ENCODE measurements at regions not wholly inside any gene's neighbourhood (a gene's known extent, or its start where the extent isn't known, plus 50 kb on each side); places are given as distances from the start of the nearest gene placed in this dataset.
"Not testable (repeated sequence)": the region's sequence is repeated elsewhere in the genome, so short reads cannot be mapped to it uniquely, and the experiment has no call there.

DNA sequence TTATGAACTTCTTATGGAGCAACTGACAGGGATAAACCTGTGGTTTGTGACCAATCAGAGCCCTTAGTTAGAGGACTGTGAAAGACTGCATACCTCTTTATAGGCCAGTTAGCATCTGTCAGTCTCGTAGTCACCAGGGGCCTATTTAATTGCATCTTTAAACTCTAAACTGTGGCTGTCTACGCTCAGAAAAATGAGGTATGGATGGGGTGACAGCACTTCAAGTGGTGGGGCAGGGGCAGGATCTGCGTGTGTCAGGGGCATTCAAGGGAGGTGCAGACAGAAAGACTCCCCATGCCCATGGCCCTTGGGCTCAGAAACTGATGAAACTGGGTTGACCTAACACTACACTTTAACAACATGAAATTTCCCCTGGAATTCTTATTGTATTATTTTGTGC, 132.6 kb upstream of the TBCA start:
- no peak for DNase-seq

DNA sequence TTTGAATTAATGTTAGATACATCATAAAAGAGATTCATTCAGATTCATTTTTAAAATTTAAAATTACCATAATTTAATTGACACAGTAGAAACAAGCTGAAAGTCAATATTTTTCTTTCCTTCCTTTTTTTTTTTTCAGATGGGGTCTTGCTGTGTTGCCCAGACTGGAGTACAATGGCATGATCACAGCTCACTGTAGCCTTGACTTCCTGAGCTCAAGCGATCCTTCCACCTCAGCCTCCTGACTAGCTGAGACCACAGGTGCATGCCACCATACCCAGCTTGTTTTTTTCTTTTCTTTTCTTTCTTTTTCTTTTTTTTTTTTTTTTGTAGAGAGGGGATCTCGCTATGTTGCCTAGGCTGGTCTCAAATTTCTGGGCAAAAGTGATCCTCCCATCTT, 131.6 kb upstream of the TBCA start:
- no peak for DNase-seq

DNA sequence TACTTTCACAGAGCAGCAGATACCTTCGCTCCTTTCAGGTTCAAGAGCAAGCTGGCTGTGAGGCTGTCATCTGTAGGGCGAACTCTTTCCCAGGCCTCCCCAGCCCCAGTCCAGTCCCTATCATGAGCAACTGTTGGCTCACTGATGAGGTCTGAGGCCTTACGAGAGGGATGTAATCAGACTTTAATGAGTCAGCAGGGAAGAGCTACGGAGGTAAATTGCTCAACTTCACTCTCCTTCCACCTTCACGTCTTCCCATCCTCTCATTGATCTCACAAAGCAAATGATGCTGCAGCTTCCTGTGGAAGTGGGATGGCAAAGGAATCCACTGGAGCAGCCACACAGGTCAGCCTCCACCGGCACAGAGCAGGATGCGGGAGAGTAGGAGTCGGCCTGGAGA, 130.7 kb upstream of the TBCA start:
- no peak for DNase-seq

DNA sequence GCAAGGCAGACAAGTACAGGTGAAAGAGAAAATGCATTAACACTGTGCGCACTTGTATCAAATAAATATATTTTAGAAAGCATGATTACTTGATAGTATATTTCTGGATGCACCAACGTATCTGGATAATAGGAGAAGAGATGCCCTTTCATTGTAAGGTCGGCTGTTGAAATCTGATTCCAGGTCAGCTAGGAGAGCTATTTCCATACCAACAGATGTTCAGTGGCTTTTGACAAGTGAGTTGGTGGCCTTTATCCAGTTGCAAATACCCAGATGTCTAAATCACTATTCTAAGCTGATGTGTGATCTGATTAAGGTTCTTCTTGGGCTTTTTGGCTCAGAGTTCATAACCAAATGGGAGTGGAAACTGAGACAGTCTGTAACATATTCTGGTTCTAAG, 128.2 kb upstream of the TBCA start:
- peak in 1 of 2 experiments; percentile 39 for DNase-seq

DNA sequence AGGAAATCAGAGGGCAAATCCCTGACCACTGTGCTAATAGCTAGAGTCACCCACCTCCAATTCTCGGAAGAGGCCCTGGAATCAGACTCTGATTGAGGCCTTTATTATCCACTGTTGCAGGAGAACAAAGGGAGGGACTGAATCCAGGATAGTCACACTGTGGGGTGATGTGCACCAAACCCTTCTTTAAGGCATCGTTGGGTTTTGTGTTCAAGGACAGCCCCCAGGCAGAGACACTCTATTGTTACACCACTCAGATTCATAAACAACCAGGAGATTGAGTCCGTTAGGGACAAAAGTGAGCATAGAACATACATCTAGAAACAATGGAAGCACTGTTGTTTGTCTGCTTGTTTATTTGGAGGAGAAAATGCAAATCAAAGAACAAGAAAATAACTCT, 124.6 kb upstream of the TBCA start:
- no peak for DNase-seq

DNA sequence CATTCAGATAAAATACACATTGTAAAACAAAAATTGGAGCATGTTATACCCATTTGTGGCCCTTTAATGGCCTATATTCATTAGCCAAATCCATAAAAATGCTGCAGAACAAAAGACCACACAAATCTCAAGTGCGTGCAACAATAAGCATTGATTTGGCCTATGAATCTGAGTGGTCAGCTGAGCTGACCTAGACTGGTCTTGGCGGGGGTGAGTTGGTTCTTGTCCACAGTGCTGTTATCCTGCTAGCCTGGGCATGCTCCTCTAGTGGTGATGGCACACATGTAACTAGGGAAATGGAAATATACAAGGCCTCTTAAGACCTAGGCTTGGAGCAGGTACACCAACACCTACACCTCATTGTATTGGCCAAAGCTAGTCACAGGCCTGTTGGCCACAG, 122.2 kb upstream of the TBCA start:
- DNase-seq: no peak

DNA sequence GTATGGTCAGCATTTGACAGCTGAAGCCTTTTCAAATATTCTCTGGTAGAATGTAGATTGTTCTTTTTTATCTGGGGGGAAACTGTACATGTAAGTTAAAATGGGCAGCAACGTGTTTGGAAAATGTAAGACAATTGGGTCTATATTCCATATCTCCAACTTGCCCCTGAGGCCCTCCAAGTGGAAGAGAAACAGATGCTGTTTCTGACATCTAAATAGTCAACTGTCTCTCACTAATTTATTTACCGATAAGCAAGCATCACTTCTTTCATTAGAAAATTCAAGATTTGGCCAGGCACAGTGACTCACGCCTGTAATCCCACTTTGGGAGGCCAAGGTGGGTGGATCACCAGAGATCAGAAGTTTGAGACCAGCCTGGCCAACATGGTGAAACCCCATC, 120.2 kb upstream of the TBCA start:
- DNase-seq: no peak

DNA sequence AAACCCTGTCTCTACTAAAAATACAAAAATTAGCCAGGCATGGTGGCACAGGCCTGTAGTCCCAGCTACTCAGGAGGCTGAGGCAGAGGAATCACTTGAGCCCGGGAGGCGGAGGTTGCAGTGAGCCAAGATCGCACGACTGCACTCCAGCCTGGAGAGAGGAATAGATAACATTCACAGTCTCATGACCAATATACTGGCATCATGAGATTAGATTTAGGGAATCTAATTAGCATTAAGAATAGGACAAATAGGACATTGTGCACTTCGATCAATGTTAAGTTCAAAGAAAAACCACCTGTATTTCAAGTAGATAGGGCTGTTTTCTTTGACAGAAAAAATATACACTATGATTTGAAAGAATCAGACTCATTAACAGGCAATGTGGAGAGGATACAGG, 118.0 kb upstream of the TBCA start:
- DNase-seq: not testable (repeated sequence)

DNA sequence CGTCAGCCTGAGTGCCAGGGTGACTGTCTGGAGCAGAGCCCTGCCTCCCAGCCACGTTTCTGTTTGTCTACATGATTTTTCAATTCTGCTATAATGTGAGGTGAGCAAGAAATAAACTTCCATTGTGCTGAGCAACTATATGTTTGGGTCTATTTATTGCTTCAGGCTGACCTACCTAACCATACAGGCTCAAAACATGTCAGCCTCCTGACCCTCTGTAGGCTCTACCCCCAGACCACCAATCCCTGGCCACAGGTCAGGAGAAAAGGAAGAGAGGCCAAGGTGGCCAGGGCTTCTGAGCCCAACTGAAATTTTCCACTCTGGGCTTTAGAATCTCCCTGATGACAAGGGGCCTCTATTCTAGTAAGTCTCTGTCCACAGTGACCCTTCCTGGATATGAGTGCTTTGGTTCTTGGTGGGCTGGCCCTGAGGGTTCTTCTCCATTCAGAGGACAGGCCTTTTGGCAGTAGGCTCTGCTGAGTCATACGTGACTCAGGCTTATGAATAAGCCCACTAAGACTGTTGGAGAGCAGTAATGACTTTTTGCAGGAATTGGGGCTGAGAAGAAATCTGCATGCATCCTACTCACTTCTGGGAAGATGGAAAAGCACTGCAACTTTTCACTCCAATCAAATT, 117.2 kb upstream of the TBCA start:
- DNase-seq: no peak

DNA sequence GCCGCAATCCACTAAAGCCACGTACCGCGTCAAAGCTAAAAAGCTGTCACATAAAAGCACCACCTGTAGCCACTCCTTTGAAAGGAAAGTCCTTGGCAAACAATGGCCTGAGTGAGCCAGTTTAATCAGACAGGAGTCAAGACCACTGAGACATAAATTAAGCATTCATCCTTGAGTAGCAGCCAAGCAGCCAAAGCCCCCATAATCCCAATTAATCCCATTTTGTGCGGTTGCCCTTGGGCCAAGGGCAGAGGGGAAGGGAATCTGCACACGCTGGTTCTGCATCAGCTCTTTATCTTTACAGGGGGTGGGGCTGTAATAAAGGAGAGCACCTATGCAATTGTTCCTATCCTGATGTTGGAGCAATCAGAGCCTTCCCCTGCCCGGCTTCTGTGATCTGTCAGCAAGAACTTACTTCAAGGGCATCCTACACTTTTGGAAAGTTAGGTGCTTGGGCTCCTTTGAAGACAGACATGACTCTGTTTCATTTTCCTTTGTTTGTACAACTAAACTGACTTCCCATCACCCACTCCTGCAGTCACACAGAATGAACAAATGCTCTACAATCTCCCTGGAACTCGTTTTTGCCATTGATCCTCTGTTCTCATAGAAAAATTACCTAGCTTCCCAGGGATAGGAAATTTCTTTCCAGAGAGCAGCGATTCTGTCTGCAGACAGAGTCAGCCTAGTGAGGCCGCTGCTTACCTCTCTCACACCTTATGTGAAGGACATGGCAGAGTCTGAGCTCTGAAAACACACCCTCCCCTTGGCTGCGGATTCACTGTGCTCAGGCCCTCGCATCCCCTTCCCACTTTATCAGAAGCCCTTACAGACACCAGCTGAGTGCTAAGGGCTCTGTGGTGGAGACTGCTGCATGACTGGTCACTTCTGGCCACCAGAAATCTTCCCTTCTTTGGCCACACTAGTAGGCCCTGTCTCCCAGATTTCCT, 116.2 kb upstream of the TBCA start:
- DNase-seq: peak in 1 of 2 experiments; percentile 64

DNA sequence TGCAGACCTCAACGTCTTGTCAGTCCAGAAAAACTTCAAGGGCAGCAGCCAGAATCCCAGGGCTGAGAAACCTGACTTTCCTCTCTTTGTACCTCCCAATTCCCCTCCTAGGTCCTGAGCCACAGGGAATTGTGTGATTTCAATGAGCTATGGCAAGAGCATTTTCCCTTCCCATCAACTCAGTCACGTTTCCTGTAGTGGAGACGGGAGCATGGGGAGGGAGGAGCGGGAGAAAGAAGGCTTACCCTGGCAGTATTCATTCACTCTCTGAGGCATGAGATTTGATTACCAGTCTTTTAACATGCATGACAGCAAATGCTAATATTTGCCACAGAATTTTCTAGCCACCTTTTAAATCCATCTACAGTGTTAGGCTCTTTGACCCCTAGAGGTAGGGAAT, 109.4 kb upstream of the TBCA start:
- DNase-seq: no peak

DNA sequence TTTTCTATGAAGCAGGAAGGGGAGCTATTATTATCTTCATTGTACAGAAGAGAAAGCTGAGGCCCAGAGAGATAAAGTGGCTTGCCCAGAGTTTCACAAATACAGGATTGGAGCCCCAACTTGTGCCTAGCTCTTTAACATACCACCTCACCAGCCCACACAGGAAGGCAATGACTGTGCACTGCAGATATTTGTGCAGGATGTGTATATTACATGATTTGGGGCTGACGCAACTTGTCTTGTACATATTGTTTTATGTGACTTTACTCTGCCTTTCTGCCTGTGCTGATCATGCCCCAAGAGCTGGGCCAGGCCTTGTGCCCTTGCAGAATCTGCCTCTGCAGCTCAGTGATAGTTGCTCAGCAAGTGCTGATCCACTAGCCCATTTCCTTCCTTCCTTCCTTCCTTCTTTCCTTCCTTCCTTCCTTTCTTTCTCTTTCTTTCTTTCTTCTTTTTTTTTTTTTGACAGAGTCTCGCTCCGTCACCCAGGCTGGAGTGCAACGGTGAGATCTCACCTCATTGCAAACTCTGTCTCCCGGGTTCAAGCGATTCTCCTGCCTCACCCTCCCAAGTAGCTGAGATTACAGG, 106.6 kb upstream of the TBCA start:
- no peak for DNase-seq

DNA sequence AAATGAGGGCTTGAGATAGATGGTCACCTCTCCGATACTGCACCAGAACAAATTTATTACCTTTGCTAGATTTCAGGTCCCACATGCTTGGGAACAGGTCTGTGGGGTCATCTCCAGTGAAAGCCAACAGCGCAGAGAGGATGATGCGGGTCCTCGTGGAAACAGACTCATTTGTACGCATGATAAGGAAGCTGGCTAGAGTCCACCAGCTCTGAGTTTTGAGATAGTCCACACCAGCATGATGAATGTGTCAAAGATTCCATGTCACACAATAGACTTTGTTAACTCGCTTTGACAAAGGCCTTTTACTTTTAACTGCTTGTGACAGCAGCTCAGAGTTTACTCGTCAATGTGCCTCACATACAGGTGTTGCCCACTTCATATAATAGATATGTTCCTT, 105.4 kb upstream of the TBCA start:
- DNase-seq: no peak

DNA sequence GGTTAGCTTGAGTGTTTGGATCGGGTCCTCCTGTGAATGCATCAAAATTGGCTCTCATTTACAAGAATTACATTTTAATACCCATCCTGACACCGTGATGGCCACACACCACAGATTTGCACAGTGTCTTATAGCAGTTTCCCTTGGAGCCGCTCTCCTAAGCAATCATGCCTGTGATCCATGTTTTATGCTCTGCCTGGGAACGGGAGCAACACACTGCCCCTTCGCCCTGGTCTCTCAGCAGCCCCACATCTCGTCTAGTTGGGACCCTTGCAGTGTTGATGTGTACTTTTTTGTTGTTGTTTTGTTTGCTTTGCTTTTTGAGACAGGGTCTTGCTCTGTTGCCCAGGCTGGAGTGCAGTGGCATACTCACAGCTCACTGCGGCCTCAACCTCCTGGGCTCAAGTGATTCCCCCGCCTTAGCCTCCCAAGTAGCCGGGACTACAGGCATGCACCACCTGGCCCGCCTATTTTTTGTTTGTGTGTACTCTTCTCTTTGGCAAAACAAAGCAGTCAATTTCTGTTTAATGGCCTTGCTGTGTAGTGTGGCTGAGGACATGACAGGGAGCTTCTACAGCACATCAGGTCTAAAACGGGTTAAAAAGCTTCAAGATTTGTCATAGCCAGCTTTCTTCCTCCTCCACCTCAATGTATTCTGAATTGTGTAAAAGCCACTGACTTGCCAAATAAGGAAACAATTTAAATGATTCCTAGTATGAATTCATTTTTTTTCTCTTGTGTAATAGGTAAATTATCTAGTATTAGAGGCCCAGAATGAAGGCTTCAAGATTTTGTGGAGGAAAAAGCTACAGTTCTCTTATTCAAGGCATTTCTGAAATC, 101.6 kb upstream of the TBCA start:
- DNase-seq: no peak

DNA sequence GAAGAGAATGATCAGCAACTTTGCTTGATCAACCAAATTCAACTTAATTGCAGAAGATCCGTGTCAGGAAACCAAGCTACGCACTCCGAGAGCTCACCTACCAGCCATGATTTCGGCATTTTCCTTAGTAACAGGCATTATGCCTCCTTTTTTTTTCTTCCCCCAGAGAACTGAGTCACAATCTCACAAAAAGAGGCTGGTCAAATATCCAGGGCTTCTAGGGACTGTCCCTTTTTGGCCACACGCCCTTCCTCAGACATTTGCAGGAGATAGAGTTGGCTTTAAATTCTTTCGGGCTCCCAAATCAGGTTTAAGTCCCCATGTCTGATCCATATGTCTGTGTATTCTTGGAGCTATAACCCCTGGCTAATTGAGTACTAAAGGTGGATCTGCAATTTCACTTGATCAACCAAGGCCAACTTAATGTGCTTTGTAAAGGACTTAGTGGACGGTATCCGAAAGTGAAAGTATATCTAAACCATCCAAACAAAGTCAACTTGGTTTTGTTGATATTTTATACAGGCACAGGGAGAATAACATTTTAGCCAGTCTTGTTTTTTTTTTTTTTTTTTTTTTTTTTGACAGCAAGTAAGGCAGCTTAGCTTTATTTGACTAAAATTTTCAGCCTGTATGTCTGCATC, 100.8 kb upstream of the TBCA start:
- no peak for DNase-seq

DNA sequence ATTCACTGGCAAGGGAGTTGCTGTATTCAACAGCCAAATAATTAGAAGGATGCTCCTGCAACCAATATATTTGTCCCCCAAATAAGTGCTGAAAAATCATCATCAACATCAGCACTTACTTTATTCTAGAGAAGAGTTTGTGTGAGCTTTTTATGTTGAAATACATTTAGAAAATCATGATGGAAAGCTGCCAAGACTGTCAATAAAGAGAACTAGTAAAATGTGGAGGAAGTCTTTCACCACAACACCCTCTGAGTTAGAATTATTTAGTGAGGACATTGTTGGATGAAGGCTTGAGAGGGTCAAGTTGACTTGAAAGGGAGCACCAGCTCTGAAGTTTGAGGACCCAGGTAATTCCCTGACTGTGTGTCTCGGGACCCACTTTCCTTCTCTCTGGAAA, 100.2 kb upstream of the TBCA start:
- DNase-seq: no peak

DNA sequence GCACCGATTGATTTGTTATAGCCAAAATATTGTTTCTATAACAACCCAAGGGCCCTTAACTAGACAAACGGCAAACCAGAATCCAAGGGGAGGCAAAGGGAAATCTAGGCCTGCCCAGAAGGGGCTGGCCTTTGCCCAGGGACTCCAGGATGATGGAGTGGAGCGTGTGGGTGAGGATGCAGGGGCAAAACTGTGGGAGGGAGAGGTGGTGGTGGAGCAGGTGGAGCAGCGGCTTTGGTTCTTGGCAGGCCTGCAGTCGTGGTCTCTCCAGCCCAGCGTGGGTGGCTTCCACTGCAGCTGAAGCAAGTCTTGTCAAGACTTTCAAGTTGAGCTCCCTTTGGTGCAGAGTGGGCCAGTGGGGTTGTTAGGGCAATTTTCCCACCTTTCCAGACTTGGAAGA, 98.6 kb upstream of the TBCA start:
- no peak for DNase-seq

DNA sequence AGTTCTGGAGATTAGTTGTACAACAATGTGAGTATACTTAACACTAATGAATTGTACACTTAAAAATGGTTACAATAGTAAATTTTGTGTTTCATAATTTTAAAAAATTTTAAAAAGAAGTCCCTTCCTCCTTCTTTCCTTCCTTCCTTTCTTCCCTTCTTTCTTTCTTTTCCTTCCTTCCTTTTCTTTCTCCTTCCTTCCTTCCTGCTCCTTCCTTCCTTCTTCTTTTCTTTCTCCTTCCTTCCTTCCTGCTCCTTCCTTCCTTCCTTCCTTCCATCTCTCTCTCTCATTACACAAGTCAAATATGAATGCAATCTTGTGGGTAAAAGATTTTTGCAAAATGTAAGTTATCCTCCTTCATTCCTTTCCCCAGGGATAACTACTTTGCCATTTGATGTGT, 97.1 kb upstream of the TBCA start:
- DNase-seq: no peak

DNA sequence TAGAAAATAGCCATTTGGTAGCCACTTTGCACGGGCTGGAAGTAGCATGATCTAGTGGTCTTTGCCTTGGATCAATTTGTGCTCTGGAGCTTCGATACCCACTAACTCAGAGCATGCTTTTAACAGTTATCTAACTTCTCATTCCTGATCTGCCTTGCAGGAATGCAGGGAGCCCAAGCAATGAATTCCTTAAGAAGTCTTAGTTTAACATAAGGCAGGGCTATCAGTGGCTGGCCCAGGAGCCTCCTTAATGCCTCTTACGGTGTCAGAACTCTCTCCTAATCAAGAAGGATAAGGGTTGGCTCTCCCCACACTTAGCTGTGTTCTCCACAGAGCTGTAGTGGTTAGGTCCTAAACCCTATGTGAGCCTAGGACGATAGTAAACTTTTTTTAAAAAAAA, 95.8 kb upstream of the TBCA start:
- no peak for DNase-seq

DNA sequence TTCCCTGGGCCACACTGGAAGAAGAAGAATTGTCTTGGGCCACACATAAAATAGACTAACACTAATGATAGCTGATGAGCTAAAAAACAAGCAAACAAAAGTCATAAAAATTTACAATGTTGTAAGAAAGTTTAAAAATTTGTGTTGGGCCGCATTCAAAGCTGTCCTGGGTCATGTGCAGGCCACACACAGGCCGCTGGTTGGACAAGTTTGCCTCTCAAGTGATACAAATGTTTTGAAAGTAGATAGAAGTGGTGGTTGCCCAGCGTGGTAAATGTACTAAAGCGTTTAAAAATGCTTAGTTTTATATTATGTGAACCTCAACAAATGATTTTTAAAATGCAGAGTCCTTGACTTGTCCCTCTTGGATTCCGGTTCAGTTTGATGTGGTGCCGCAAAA, 94.9 kb upstream of the TBCA start:
- DNase-seq: no peak

DNA sequence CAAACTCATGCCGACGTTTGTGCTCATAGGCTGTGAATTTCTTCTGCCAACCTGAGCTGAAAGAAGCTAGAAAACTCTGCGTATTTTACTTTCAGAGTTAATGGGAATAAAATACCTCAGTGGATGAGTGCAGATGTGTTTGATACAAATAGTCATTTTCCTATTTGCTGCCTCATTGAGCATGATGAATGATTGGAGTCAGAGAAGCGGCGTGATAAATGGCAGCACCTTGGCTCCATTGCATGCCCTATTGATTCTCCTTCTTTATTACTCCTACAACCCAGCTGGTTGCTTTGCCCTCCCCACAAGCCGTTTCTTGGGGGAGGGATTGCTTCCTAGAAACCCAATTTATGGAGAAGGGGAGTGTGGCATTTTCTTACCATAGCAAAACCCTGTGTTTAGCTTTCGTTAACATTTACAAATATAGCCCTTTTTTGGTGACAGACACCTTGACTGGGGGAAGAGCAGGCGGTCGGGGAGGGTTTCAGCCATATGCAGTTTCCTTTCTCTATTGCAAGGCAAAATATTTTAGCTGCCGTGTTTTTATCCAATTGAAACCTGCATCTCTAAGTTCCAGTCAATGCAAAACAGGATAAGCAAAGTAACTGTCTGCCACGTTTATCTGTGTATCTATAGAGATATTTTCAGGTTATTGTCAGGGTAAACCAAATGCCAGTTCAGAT, 93.1 kb upstream of the TBCA start:
- DNase-seq: no peak

DNA sequence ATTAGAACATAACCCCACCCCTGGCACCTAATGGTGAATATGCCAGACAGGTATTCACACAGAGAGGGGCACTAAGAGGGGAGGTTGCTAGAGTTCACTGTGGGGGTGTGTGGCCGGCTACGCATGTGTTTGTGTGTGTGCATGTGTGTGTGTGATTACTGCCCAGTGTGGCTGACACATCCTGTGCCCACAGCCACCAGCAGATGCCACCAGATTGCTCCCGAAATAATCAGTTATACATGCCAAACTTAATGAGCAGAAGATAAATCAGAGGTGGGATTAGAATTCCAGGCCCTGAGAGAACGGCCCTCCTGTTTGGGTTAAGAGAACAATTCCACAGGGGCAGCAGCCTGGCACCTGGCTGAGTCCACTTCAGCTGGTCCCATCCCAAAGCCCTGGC, 91.8 kb upstream of the TBCA start:
- DNase-seq: peak in 1 of 2 experiments; percentile 44
